AG04450 (cell line): ENCODE measurements at regions not wholly inside any gene's neighbourhood (a gene's known extent, or its start where the extent isn't known, plus 50 kb on each side); places are given as distances from the start of the nearest gene placed in this dataset.

Source experiments
- CTCF ChIA-PET: fragments of 300-600, 350-600 bp; formaldehyde crosslinking; extraction: SDS; loops from one replicate; lab custom pipeline; 2022; ENCODE audit warnings: antibody characterized with exemption, inconsistent platforms; lab: Charles Lee
- POLR2A ChIA-PET: fragments of 350-600 bp; formaldehyde crosslinking; extraction: SDS; loops from one replicate; lab custom pipeline; 2021; ENCODE audit warnings: antibody characterized with exemption, inconsistent platforms; lab: Yijun Ruan, JAX
- DNase-seq: peaks from one replicate; pipeline ENCODE4 v3.0.0-alpha.2; 2011; ENCODE audit warnings: low read depth, low spot score
- H3K27ac ChIP-seq: one replicate; pipeline ENCODE4 v1.5.1; 2012; ENCODE audit warnings: low read depth, low read length, control low read depth
- H3K27me3 ChIP-seq: one replicate; pipeline ENCODE4 v1.6.0; 2012; ENCODE audit warnings: low read length; ENCODE audit not compliant: control insufficient read depth, insufficient read depth
- H3K4me3 ChIP-seq: 2 replicates; pipeline ENCODE4 v1.5.1; 2011; ENCODE audit warnings: mild to moderate bottlenecking, low read depth, low read length, control low read depth
- H3K9me3 ChIP-seq: 2 replicates; pipeline ENCODE4 v1.5.1; 2012; ENCODE audit warnings: low read length; ENCODE audit not compliant: control insufficient read depth, insufficient read depth
- CTCF ChIP-seq: IDR thresholded peaks from 2 replicates; pipeline ENCODE4 v1.5.1; 2011; ENCODE audit warnings: low read depth, low read length, control low read depth, inconsistent platforms

GRCh38 chr9:4404156-4404555, 86.1 kb upstream of the SLC1A1 start:
- Histone ChIP-seq H3K9me3 (no peaks in the 10 kb centered on the region), H3K27me3 (no peaks in the 10 kb centered on the region), H3K27ac (no peak overlapping the region), H3K4me3 (no peak overlapping the region)
- TF ChIP-seq CTCF, result no peak
- CTCF ChIA-PET, result no interaction called here
- POLR2A ChIA-PET, result no interaction called here
- no peak for DNase-seq

GRCh38 chr9:4402501-4402900, 87.8 kb upstream of the SLC1A1 start:
- Histone ChIP-seq H3K9me3 (no peaks in the 10 kb centered on the region), H3K27me3 (no peaks in the 10 kb centered on the region), H3K4me3 (no peak overlapping the region), H3K27ac (no peak overlapping the region)
- no peak for TF ChIP-seq CTCF
- DNase-seq, result no peak
- CTCF ChIA-PET, result no interaction called here
- POLR2A ChIA-PET, result no interaction called here

GRCh38 chr9:4400731-4401130, 89.5 kb upstream of the SLC1A1 start:
- ChIA-PET POLR2A (no interaction called here), CTCF (interaction anchor here (1.1 kb wide), 1 partner anchor 34 kb away, joined by 3 read pairs; no protein-coding TSS in a partner anchor)
- no peak for DNase-seq
- no peak overlapping the region for H3K4me3 ChIP-seq
- H3K9me3 ChIP-seq, result no peaks in the 10 kb centered on the region
- no peak for TF ChIP-seq CTCF
- H3K27ac ChIP-seq, result no peak overlapping the region
- no peaks in the 10 kb centered on the region for H3K27me3 ChIP-seq

- H3K27me3 ChIP-seq, result peaks cover 2% of the 10 kb centered on the region
- POLR2A ChIA-PET, result no interaction called here
- CTCF ChIA-PET, result no interaction called here
- H3K4me3 ChIP-seq, result no peak overlapping the region
- no peak for DNase-seq
- no peaks in the 10 kb centered on the region for H3K9me3 ChIP-seq
- TF ChIP-seq CTCF, result no peak
- H3K27ac ChIP-seq, result no peak overlapping the region
Measured at GRCh38 chr9:4397917-4398316, 92.4 kb upstream of the SLC1A1 start.

GRCh38 chr9:4393806-4394523, 94.1 kb upstream of the GLIS3 start:
- Histone ChIP-seq H3K4me3 (no peak overlapping the region), H3K9me3 (no peaks in the 10 kb centered on the region), H3K27me3 (peaks cover 2% of the 10 kb centered on the region), H3K27ac (no peak overlapping the region)
- DNase-seq, result no peak
- ChIA-PET CTCF (no interaction called here), POLR2A (no interaction called here)
- no peak for TF ChIP-seq CTCF
